ENCODE measurements at regions not wholly inside any gene's neighbourhood (a gene's known extent, or its start where the extent isn't known, plus 50 kb on each side); places are given as distances from the start of the nearest gene placed in this dataset.

- Histone ChIP-seq H3K56ac (ENCODE audit: extremely low read depth, insufficient read depth, low read length) (peak overlapping the region; percentile 76), H2BK20ac (ENCODE audit: low read depth, low read length) (peak overlapping the region; percentile 88), H3K23ac (ENCODE audit: low read depth, low read length) (peak overlapping the region; percentile 84), H3K4me2 (ENCODE audit: low read depth, low read length) (peak overlapping the region; percentile 23; the same call in 1 of the 2 replicates), H4K5ac (ENCODE audit: low read depth, low read length) (peak overlapping the region; percentile 26), H2BK120ac (ENCODE audit: low read depth, low read length) (peak overlapping the region; percentile 93), H3K14ac (replicated peaks; ENCODE audit: low read depth, low read length) (peak overlapping the region; percentile 77), H4K91ac (ENCODE audit: insufficient read depth, low read depth, low read length) (peak overlapping the region; percentile 79), H3K27ac (ENCODE audit: insufficient read depth, low read length) (peak overlapping the region; percentile 82), H3K9me1 (ENCODE audit: insufficient read depth, low read length) (peaks cover under 1% of the 10 kb centered on the region; the same call in 1 of the 2 replicates), H2BK5ac (ENCODE audit: low read depth, low read length, poor library complexity, severe bottlenecking) (peak overlapping the region; percentile 73), H3K9me3 (ENCODE audit: control insufficient read depth, insufficient read depth, low read length) (no peaks in the 10 kb centered on the region), H2AFZ (replicated peaks; ENCODE audit: low read length, poor library complexity) (peak overlapping the region; percentile 50), H3K79me1 (ENCODE audit: low read depth in 1 of 2, low read length in 2 of 2) (no peaks in the 10 kb centered on the region), H4K8ac (ENCODE audit: low read depth in 2 of 2, low read length in 2 of 2) (peak overlapping the region; percentile 71 to 74), H3K27me3 (ENCODE audit: control insufficient read depth, insufficient read depth, low read length) (no peaks in the 10 kb centered on the region), H3K9ac (ENCODE audit: low read depth, low read length) (peak overlapping the region; percentile 59), H3K36me3 (ENCODE audit: control insufficient read depth, insufficient read depth, low read length) (no peaks in the 10 kb centered on the region), H4K20me1 (ENCODE audit: insufficient read depth, low read length) (no peaks in the 10 kb centered on the region), H2AK9ac (replicated peaks; ENCODE audit: low read depth, low read length, poor library complexity) (no peak overlapping the region), H2AK5ac (ENCODE audit: low read depth, low read length) (peak overlapping the region; percentile 66; the same call in 1 of the 2 replicates), H3K4me1 (ENCODE audit: control insufficient read depth, insufficient read depth, low read length) (peaks cover 7% of the 10 kb centered on the region), H2BK15ac (ENCODE audit: low read depth, low read length) (peak overlapping the region; percentile 33; the same call in 1 of the 3 replicates), H3K4ac (ENCODE audit: low read depth, low read length) (peak overlapping the region; percentile 95), H3K4me3 (ENCODE audit: insufficient read depth, low read depth, low read length) (no peak overlapping the region), H3K18ac (ENCODE audit: low read depth, low read length) (peak overlapping the region; percentile 58)
- POLR2A ChIA-PET (ENCODE audit: unreplicated experiment) = interaction anchor here (0.9 kb wide), 1 partner anchor 142 kb away, joined by 5 read pairs; no protein-coding TSS in a partner anchor
- in situ Hi-C loops (cut with MboI; ENCODE audit: low sequenced_read_pairs) = loop anchor here (25.0 kb wide), 1 partner anchor 367 kb away; no protein-coding TSS in a partner anchor
- no CpG with 5 or more reads among the region's 7 CpGs for WGBS, 2 experiments (ENCODE audit: extremely low coverage in 2 of 2, insufficient read length in 1 of 2)
- peak; percentile 53 for DNase-seq
- dilution Hi-C loops (cut with HindIII; ENCODE audit: low sequenced_read_pairs, unreplicated experiment) = no loop called here
- no peak for TF ChIP-seq MAZ (IDR thresholded peaks at IDR 0.05; ENCODE audit: borderline replicate concordance, low read depth, low read length)
- no peak for TF ChIP-seq NFE2L2 (IDR thresholded peaks at IDR 0.05; ENCODE audit: low read depth, low read length)
- no peak for TF ChIP-seq USF2 (IDR thresholded peaks at IDR 0.05; ENCODE audit: low read depth, low read length)
- TF ChIP-seq SMC3 (IDR thresholded peaks at IDR 0.05; ENCODE audit: low read depth, low read length) = no peak
- no peak for TF ChIP-seq MXI1 (IDR thresholded peaks at IDR 0.05; ENCODE audit: borderline replicate concordance, low read depth, low read length)
- CTCF ChIA-PET = no interaction called here
- peak; percentile 72 for ATAC-seq (ENCODE audit: low read depth)
- no TSS peak for BruUV-seq (replicated peaks)
- intact Hi-C loops (cut with micrococcal nuclease) = loop anchor here (2.0 to 10.0 kb wide), 3 partner anchors 141 to 369 kb away; no protein-coding TSS in a partner anchor
Observed at GRCh38 chrX:13120017-13120416, 75.6 kb upstream of the FAM9C start.
